ENCODE measurements at regions not wholly inside any gene's neighbourhood (a gene's known extent, or its start where the extent isn't known, plus 50 kb on each side); places are given as distances from the start of the nearest gene placed in this dataset.

GRCh38 chr2:4053769-4054493 lies 350.6 kb downstream of the DCDC2C start:
- no peak for ATAC-seq
- POLR2A ChIA-PET = no interaction called here
- no peaks in the 10 kb centered on the region for H3K27me3 ChIP-seq (ENCODE audit: insufficient read depth, low read length)
- no peaks in the 10 kb centered on the region for H3K9me2 ChIP-seq (ENCODE audit: insufficient read depth)
- H3K4me3 ChIP-seq (replicated peaks in 1 of 2; ENCODE audit: low read depth in 1 of 2, low read length in 2 of 2) = no peak overlapping the region
- H3K36me3 ChIP-seq (ENCODE audit: control insufficient read depth in 1 of 2, insufficient read depth in 2 of 2, low read length in 2 of 2) = no peaks in the 10 kb centered on the region
- no peaks in the 10 kb centered on the region for H3K79me2 ChIP-seq (ENCODE audit: insufficient read depth, low read length)
- no peak overlapping the region for H3K9ac ChIP-seq (ENCODE audit: low read length)
- RAD21 ChIA-PET (ENCODE audit: low non-redundant PET in 1 of 2, low total read pairs in 2 of 2, uncharacterized antibody in 2 of 2, unreplicated experiment in 2 of 2) = no interaction called here
- intact Hi-C loops (cut with micrococcal nuclease) = no loop called here
- no peak overlapping the region for H3K4me2 ChIP-seq (ENCODE audit: low read length)
- no peaks in the 10 kb centered on the region for H3K4me1 ChIP-seq (ENCODE audit: control insufficient read depth in 1 of 2, insufficient read depth in 2 of 2, low read length in 2 of 2)
- H3K9me3 ChIP-seq (ENCODE audit: control insufficient read depth in 1 of 2, insufficient read depth in 1 of 2, low read depth in 1 of 2, low read length in 2 of 2) = peaks cover 0 to 4% of the 10 kb centered on the region in 2 experiments; a peak in 2 of 4 replicates
- CTCF ChIA-PET = no interaction called here
- H4K20me1 ChIP-seq (ENCODE audit: insufficient read depth) = no peaks in the 10 kb centered on the region
- TF ChIP-seq YY1 (IDR thresholded peaks at IDR 0.05; ENCODE audit: extremely low read depth, insufficient replicate concordance, low read depth, low read length) = no peak
- no peak for TF ChIP-seq JUND (IDR thresholded peaks at IDR 0.05)
- no peak for TF ChIP-seq EZH2phosphoT487 (IDR thresholded peaks at IDR 0.05; ENCODE audit: borderline replicate concordance)
- TF ChIP-seq MAX (IDR thresholded peaks at IDR 0.05) = no peak
- no peak for TF ChIP-seq CBX3 (IDR thresholded peaks at IDR 0.05; ENCODE audit: low read depth)
- no peak for TF ChIP-seq EGR1 (IDR thresholded peaks at IDR 0.05; ENCODE audit: low read depth)
- TF ChIP-seq SRF (IDR thresholded peaks at IDR 0.05; ENCODE audit: low read depth) = no peak
- H3K27ac ChIP-seq (ENCODE audit: low read depth, low read length) = no peak overlapping the region
- no peak overlapping the region for H2AFZ ChIP-seq (ENCODE audit: low read depth, low read length, poor library complexity, severe bottlenecking)
- no TSS peak for BruUV-seq (replicated peaks)
- no peak for DNase-seq (ENCODE audit: low read depth, low spot score)

GRCh38 chr2:4066217-4066616 lies 362.8 kb downstream of the DCDC2C start:
- Histone ChIP-seq H4K20me1 (ENCODE audit: insufficient read depth) (no peaks in the 10 kb centered on the region), H3K4me1 (ENCODE audit: control insufficient read depth in 1 of 2, insufficient read depth in 2 of 2, low read length in 2 of 2) (no peaks in the 10 kb centered on the region), H3K27me3 (ENCODE audit: insufficient read depth, low read length) (no peaks in the 10 kb centered on the region), H2AFZ (ENCODE audit: low read depth, low read length, poor library complexity, severe bottlenecking) (no peak overlapping the region), H3K9me3 (ENCODE audit: control insufficient read depth in 1 of 2, insufficient read depth in 1 of 2, low read depth in 1 of 2, low read length in 2 of 2) (no peaks in the 10 kb centered on the region; a peak in 2 of 4 replicates), H3K4me3 (replicated peaks in 1 of 2; ENCODE audit: low read depth in 1 of 2, low read length in 2 of 2) (no peak overlapping the region), H3K79me2 (ENCODE audit: insufficient read depth, low read length) (no peaks in the 10 kb centered on the region), H3K27ac (ENCODE audit: low read depth, low read length) (no peak overlapping the region), H3K9me2 (ENCODE audit: insufficient read depth) (no peaks in the 10 kb centered on the region), H3K9ac (ENCODE audit: low read length) (no peak overlapping the region), H3K36me3 (ENCODE audit: control insufficient read depth in 1 of 2, insufficient read depth in 2 of 2, low read length in 2 of 2) (no peaks in the 10 kb centered on the region), H3K4me2 (ENCODE audit: low read length) (no peak overlapping the region)
- ChIA-PET RAD21 (ENCODE audit: low non-redundant PET in 1 of 2, low total read pairs in 2 of 2, uncharacterized antibody in 2 of 2, unreplicated experiment in 2 of 2) (no interaction called here), POLR2A (no interaction called here), CTCF (no interaction called here)
- TF ChIP-seq POLR2A (IDR thresholded peaks at IDR 0.05; ENCODE audit: borderline replicate concordance, extremely low read depth, insufficient read depth, insufficient read length) (no peak), YY1 (IDR thresholded peaks at IDR 0.05; ENCODE audit: extremely low read depth, insufficient replicate concordance, low read depth, low read length) (no peak), MAX (IDR thresholded peaks at IDR 0.05) (no peak), SP1 (IDR thresholded peaks at IDR 0.05; ENCODE audit: low read depth) (no peak)
- intact Hi-C loops (cut with micrococcal nuclease) = no loop called here
- no TSS peak for BruUV-seq (replicated peaks)
- DNase-seq (ENCODE audit: low read depth, low spot score) (no peak), ATAC-seq (no peak)
